Endothelial cell (in vitro differentiated cells): ENCODE measurements at regions not wholly inside any gene's neighbourhood (a gene's known extent, or its start where the extent isn't known, plus 50 kb on each side); places are given as distances from the start of the nearest gene placed in this dataset.

Source experiments
- DNase-seq: peaks from one replicate; pipeline ENCODE4 v3.0.0; 2021; ENCODE audit warnings: low spot score
- H3K27ac Mint-ChIP-seq: one replicate; pipeline ENCODE4 v1.8.0; 2021; ENCODE audit warnings: mixed read lengths, inconsistent platforms; ENCODE audit not compliant: unreplicated experiment
- H3K27me3 Mint-ChIP-seq: one replicate; pipeline ENCODE4 v1.8.0; 2021; ENCODE audit warnings: mild to moderate bottlenecking, moderate library complexity, mixed read lengths, inconsistent platforms; ENCODE audit not compliant: unreplicated experiment
- H3K36me3 Mint-ChIP-seq: one replicate; pipeline ENCODE4 v1.8.0; 2021; ENCODE audit warnings: mild to moderate bottlenecking, low read depth, mixed read lengths, inconsistent platforms; ENCODE audit not compliant: unreplicated experiment
- H3K4me1 Mint-ChIP-seq: one replicate; pipeline ENCODE4 v1.8.0; 2021; ENCODE audit warnings: mild to moderate bottlenecking, mixed read lengths, inconsistent platforms; ENCODE audit not compliant: unreplicated experiment
- H3K4me3 Mint-ChIP-seq: one replicate; pipeline ENCODE4 v1.8.0; 2021; ENCODE audit warnings: mild to moderate bottlenecking, mixed read lengths, inconsistent platforms; ENCODE audit not compliant: unreplicated experiment
- H3K9me3 Mint-ChIP-seq: one replicate; pipeline ENCODE4 v1.8.0; 2021; ENCODE audit warnings: mixed read lengths, inconsistent platforms; ENCODE audit not compliant: unreplicated experiment
- TF ChIP-seq, protein P1 (sequence below): fragments of 200-600 bp; sonication (generic); IDR thresholded peaks from one replicate; pipeline ENCODE4 v1.5.0; 2021; ENCODE audit warnings: antibody characterized with exemption; ENCODE audit not compliant: unreplicated experiment

DNA sequence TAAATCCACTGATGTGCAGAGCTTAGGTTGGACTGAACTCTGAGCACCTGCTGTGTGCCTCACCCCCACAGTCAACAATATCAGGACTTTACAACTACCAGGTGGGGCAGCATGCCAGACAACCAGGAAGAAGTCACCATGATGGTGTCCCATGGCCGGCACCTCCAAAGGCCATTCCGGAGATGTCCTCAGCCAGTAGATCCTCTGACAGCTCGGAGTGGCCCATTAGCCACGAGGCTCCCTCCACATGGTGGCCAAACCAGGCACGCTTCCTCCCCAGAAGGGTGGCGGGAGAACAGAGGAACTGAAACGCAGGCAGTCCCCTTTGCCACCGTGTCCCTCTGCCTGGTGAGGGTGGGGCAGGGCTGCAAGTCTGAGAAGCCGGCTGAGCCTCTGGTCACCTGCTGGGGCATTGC, 390.0 kb downstream of the TNS3 start:
- H3K4me3 Mint-ChIP-seq = no peak overlapping the region
- TF ChIP-seq, protein P1, sequence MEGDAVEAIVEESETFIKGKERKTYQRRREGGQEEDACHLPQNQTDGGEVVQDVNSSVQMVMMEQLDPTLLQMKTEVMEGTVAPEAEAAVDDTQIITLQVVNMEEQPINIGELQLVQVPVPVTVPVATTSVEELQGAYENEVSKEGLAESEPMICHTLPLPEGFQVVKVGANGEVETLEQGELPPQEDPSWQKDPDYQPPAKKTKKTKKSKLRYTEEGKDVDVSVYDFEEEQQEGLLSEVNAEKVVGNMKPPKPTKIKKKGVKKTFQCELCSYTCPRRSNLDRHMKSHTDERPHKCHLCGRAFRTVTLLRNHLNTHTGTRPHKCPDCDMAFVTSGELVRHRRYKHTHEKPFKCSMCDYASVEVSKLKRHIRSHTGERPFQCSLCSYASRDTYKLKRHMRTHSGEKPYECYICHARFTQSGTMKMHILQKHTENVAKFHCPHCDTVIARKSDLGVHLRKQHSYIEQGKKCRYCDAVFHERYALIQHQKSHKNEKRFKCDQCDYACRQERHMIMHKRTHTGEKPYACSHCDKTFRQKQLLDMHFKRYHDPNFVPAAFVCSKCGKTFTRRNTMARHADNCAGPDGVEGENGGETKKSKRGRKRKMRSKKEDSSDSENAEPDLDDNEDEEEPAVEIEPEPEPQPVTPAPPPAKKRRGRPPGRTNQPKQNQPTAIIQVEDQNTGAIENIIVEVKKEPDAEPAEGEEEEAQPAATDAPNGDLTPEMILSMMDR = no peak
- no peaks in the 10 kb centered on the region for H3K36me3 Mint-ChIP-seq
- no peaks in the 10 kb centered on the region for H3K9me3 Mint-ChIP-seq
- H3K4me1 Mint-ChIP-seq = no peaks in the 10 kb centered on the region
- DNase-seq = no peak
- no peak overlapping the region for H3K27ac Mint-ChIP-seq
- peaks cover 4% of the 10 kb centered on the region for H3K27me3 Mint-ChIP-seq

DNA sequence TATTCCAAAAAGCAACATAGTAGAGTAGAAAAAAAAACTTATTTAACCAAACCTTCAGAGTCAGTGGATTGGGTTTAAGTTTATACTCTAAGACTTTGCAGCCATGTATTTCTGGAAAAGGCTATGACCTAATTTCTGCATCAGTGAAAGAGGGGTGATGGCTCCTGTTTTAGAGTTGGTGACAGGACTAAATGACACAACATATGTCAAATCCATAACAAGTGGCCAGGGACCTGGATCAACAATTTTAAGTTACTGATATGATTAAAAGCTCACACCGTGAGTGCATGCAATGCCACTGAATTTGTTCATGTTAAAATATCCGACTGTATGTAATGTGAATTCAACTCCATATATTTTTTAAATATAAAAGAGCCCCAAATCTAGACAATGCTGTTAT, 390.6 kb downstream of the TNS3 start:
- no peaks in the 10 kb centered on the region for H3K4me1 Mint-ChIP-seq
- H3K4me3 Mint-ChIP-seq = no peak overlapping the region
- no peak for DNase-seq
- peaks cover 6% of the 10 kb centered on the region for H3K27me3 Mint-ChIP-seq
- H3K27ac Mint-ChIP-seq = no peak overlapping the region
- H3K9me3 Mint-ChIP-seq = no peaks in the 10 kb centered on the region
- no peaks in the 10 kb centered on the region for H3K36me3 Mint-ChIP-seq
- TF ChIP-seq, protein P1 = no peak

DNA sequence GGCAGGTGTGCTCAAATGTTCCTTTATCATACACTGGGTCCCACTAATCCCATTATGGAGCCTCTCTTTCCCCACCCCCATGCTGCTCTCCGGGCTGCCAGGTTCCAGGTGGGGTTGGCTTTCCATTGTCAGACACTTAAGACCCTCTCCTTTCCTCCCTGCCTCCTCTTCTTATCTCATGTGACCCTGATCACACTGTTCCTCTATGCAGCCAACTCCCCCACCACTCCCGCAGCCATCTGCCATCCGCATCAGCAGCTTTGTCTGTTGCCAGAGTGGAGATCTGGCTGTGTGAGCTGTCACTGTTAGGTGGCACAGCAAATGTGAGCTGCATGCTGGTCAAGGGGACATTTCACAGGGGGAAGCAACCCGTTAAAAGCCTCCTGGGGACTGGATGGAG, 391.4 kb downstream of the TNS3 start:
- Mint-ChIP-seq H3K4me1 (no peaks in the 10 kb centered on the region), H3K27ac (no peak overlapping the region), H3K4me3 (no peak overlapping the region), H3K27me3 (peaks cover 7% of the 10 kb centered on the region), H3K36me3 (no peaks in the 10 kb centered on the region), H3K9me3 (no peaks in the 10 kb centered on the region)
- TF ChIP-seq, protein P1 = no peak
- no peak for DNase-seq

DNA sequence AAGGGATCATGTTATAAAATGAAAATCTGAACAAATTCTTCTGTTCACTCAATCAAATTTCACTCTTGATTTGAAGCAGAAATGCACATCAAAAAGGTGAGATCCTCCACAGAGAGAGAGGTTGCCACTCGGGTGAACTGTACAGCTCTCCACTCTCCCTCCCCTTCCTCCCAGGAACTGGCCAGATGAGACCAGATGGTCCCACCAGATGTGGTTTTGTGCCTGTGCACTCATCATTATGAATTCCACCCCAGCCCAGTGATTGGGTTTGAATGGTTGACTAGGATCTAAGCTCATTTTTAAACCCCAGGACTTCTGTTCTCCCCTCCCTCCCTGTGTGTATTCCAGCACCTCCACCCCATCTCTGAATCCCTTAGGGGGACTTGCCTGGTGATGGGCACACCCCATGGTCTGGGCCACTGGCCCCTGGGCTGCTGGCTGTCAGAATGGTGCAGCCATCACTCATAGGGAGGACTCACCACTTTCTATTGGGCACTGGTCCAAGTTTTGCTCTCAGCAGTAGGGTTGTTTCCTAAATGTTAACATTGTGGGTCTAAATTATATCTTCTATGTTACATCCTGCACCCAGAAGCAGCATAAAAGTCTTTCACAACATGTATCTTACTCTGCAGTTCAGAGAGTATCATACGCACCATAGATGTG, 393.1 kb downstream of the TNS3 start:
- no peak for DNase-seq
- no peaks in the 10 kb centered on the region for H3K4me1 Mint-ChIP-seq
- TF ChIP-seq, protein P1 = no peak
- no peak overlapping the region for H3K27ac Mint-ChIP-seq
- no peaks in the 10 kb centered on the region for H3K9me3 Mint-ChIP-seq
- no peak overlapping the region for H3K4me3 Mint-ChIP-seq
- peaks cover 8% of the 10 kb centered on the region for H3K27me3 Mint-ChIP-seq
- no peaks in the 10 kb centered on the region for H3K36me3 Mint-ChIP-seq

DNA sequence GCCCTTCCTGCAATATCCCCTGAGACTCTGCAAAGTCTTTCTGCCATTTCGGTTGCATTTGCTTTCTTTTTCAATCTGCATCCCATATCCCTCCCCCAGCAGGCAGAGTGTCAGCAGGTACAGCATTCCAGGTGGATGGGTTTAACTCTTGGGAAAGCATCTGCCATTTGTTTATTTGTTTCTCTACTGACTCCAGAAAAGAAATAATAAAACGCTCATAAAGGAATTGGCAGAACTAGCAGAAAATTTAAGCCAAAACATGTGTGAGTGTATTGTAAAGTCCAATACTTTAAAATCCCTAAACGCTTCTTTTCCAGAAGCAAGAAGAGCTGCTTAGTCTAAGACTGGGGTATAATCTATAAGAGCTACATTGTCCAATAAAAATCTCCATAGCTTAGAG, 393.8 kb downstream of the TNS3 start:
- Mint-ChIP-seq H3K4me3 (no peak overlapping the region), H3K4me1 (no peaks in the 10 kb centered on the region), H3K36me3 (no peaks in the 10 kb centered on the region), H3K9me3 (no peaks in the 10 kb centered on the region), H3K27me3 (peaks cover 8% of the 10 kb centered on the region), H3K27ac (no peak overlapping the region)
- DNase-seq = no peak
- TF ChIP-seq, protein P1 = no peak
